ENCODE measurements at regions not wholly inside any gene's neighbourhood (a gene's known extent, or its start where the extent isn't known, plus 50 kb on each side); places are given as distances from the start of the nearest gene placed in this dataset.

GRCh38 chr10:130913844-130914243, 397.7 kb downstream of the TCERG1L start:
- TF ChIP-seq, protein P1, sequence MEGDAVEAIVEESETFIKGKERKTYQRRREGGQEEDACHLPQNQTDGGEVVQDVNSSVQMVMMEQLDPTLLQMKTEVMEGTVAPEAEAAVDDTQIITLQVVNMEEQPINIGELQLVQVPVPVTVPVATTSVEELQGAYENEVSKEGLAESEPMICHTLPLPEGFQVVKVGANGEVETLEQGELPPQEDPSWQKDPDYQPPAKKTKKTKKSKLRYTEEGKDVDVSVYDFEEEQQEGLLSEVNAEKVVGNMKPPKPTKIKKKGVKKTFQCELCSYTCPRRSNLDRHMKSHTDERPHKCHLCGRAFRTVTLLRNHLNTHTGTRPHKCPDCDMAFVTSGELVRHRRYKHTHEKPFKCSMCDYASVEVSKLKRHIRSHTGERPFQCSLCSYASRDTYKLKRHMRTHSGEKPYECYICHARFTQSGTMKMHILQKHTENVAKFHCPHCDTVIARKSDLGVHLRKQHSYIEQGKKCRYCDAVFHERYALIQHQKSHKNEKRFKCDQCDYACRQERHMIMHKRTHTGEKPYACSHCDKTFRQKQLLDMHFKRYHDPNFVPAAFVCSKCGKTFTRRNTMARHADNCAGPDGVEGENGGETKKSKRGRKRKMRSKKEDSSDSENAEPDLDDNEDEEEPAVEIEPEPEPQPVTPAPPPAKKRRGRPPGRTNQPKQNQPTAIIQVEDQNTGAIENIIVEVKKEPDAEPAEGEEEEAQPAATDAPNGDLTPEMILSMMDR (IDR thresholded peaks at IDR 0.05), result no peak
- TF ChIP-seq POLR2A (IDR thresholded peaks at IDR 0.05), result no peak
